ENCODE measurements at regions not wholly inside any gene's neighbourhood (a gene's known extent, or its start where the extent isn't known, plus 50 kb on each side); places are given as distances from the start of the nearest gene placed in this dataset.

DNA sequence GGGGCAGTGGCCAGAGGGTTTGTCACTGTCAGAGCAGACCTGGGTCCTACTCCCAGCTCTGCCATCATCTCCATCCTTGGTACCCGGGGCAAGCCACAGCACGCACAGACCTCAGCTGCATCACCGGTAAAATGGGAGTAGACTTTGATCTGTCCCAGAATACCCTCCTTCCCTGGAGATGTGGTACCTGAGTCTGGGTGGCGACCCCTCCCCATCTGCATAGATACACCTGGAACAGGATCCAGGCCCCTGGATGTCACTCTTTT lies 64.0 kb downstream of the ZFP36L2 start:
- no peaks in the 10 kb centered on the region for H4K20me1 ChIP-seq (ENCODE audit: insufficient read depth)
- H3K4me2 ChIP-seq (ENCODE audit: unreplicated experiment), result no peak overlapping the region
- WGBS, 2 experiments (ENCODE audit: low coverage in 1 of 2, low lambda C conversion rate in 2 of 2, missing lambda C conversion rate in 2 of 2), result 93 to 95% methylated on average over 4 of the region's 4 CpGs
- no peaks in the 10 kb centered on the region for H3K9me2 ChIP-seq (ENCODE audit: insufficient read depth)
- no peaks in the 10 kb centered on the region for H3K36me3 ChIP-seq (ENCODE audit: low read depth)
- no peak for TF ChIP-seq EZH2 (IDR thresholded peaks at IDR 0.05; ENCODE audit: insufficient read depth, poor library complexity, severe bottlenecking)
- TF ChIP-seq EZH2phosphoT487 (IDR thresholded peaks at IDR 0.05; ENCODE audit: insufficient read depth, low read depth), result no peak
- H2AFZ ChIP-seq, result no peak overlapping the region
- no peaks in the 10 kb centered on the region for H3K9me3 ChIP-seq (ENCODE audit: low read depth)
- H3K79me2 ChIP-seq (ENCODE audit: insufficient read depth), result no peaks in the 10 kb centered on the region
- H3K9ac ChIP-seq, result no peak overlapping the region
- H3F3A ChIP-seq (ENCODE audit: insufficient read depth), result peaks cover 15% of the 10 kb centered on the region; the same call in 1 of the 2 replicates
- no peak for DNase-seq
- in situ Hi-C loops (cut with MboI), result no loop called here
- H3K27me3 ChIP-seq (replicated peaks; ENCODE audit: insufficient read depth), result no peaks in the 10 kb centered on the region
- H3K4me1 ChIP-seq (ENCODE audit: insufficient read depth), result peaks cover 26% of the 10 kb centered on the region
- H3K27ac ChIP-seq, result no peak overlapping the region
- no peak overlapping the region for H3K4me3 ChIP-seq

DNA sequence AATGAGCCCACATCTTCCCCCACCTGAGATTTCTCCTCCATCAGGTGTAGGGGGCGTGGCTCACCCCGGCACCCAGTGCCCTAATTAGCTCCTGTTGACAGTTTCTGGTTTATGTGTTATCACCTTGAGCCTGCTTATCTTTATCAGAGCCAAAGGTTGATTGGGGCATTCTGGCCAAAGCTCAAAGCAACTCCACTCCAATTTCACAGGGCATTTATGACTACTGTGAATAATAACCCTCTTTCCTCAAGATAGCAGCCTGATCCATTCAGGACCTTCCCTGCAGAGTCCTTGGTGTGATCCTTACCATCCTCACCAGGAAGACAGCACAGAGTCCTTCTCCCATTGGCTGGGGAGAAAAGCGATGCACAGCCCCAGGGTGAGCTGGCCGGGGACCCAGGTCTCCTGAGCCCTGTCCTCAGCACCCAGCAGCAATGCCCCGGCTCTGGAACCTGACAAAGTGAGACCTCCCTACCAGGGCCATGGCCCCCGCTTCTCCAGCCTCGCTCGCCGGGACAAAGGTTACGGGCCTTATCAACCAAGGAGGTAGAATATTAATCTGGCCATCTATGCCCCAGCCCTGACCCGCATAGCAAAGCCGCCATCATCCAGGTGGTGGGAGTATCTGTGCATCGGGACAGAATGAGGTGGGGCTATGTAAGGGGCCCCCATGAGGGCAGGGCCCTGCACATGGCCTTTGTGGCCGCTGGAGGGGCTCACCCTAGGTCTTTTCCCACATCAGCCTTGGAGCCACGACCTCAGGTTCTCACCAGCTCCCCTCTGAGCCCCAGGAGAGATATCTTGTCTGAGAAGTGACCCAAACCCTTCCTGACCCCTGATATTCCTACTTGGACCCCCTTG lies 64.5 kb downstream of the ZFP36L2 start:
- DNase-seq, result no peak
- H3K36me3 ChIP-seq (ENCODE audit: low read depth), result no peaks in the 10 kb centered on the region
- no peaks in the 10 kb centered on the region for H4K20me1 ChIP-seq (ENCODE audit: insufficient read depth)
- H3K9me3 ChIP-seq (ENCODE audit: low read depth), result no peaks in the 10 kb centered on the region
- no peak overlapping the region for H3K4me2 ChIP-seq (ENCODE audit: unreplicated experiment)
- no peaks in the 10 kb centered on the region for H3K79me2 ChIP-seq (ENCODE audit: insufficient read depth)
- no peak overlapping the region for H3K4me3 ChIP-seq
- H3K9ac ChIP-seq, result no peak overlapping the region
- no peak overlapping the region for H3K27ac ChIP-seq
- WGBS, 2 experiments (ENCODE audit: low coverage in 1 of 2, low lambda C conversion rate in 2 of 2, missing lambda C conversion rate in 2 of 2), result 92 to 97% methylated on average over 14 to 15 of the region's 15 CpGs
- peaks cover 26% of the 10 kb centered on the region for H3K4me1 ChIP-seq (ENCODE audit: insufficient read depth)
- H3K9me2 ChIP-seq (ENCODE audit: insufficient read depth), result no peaks in the 10 kb centered on the region
- in situ Hi-C loops (cut with MboI), result no loop called here
- no peaks in the 10 kb centered on the region for H3K27me3 ChIP-seq (replicated peaks; ENCODE audit: insufficient read depth)
- TF ChIP-seq EZH2phosphoT487 (IDR thresholded peaks at IDR 0.05; ENCODE audit: insufficient read depth, low read depth) (no peak), EZH2 (IDR thresholded peaks at IDR 0.05; ENCODE audit: insufficient read depth, poor library complexity, severe bottlenecking) (no peak)
- H2AFZ ChIP-seq, result no peak overlapping the region
- H3F3A ChIP-seq (ENCODE audit: insufficient read depth), result peaks cover 15% of the 10 kb centered on the region; the same call in 1 of the 2 replicates

DNA sequence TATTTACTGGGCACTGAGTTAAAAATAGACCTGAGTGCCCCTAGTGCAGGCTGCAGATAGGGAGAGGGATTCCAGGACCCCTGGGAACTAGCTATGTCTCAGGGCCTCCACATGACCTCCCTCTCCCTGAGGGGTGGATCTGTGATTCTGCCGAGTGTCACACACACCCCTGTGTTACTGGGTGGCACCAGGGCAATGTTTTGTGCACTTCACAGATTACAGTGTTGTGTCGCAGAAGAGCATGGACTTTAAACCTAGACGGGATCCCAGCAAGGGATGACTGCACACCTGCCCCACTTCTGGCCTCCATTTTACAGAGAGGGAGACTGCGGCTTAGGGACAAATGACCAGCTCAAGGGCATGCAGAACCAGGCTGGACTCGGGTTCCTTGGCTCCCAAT lies 65.6 kb downstream of the ZFP36L2 start:
- no peak for TF ChIP-seq EZH2 (IDR thresholded peaks at IDR 0.05; ENCODE audit: insufficient read depth, poor library complexity, severe bottlenecking)
- Histone ChIP-seq H3K27me3 (replicated peaks; ENCODE audit: insufficient read depth) (no peaks in the 10 kb centered on the region), H3K9ac (no peak overlapping the region), H3K4me2 (ENCODE audit: unreplicated experiment) (no peak overlapping the region), H2AFZ (no peak overlapping the region), H3F3A (ENCODE audit: insufficient read depth) (peaks cover 15% of the 10 kb centered on the region; the same call in 1 of the 2 replicates), H3K9me3 (ENCODE audit: low read depth) (no peaks in the 10 kb centered on the region), H4K20me1 (ENCODE audit: insufficient read depth) (no peaks in the 10 kb centered on the region), H3K4me1 (ENCODE audit: insufficient read depth) (peaks cover 26% of the 10 kb centered on the region), H3K36me3 (ENCODE audit: low read depth) (no peaks in the 10 kb centered on the region), H3K27ac (no peak overlapping the region), H3K4me3 (no peak overlapping the region), H3K9me2 (ENCODE audit: insufficient read depth) (no peaks in the 10 kb centered on the region), H3K79me2 (ENCODE audit: insufficient read depth) (no peaks in the 10 kb centered on the region)
- 84 to 86% methylated on average over 5 of the region's 5 CpGs for WGBS, 2 experiments (ENCODE audit: low coverage in 1 of 2, low lambda C conversion rate in 2 of 2, missing lambda C conversion rate in 2 of 2)
- DNase-seq, result no peak
- in situ Hi-C loops (cut with MboI), result no loop called here

DNA sequence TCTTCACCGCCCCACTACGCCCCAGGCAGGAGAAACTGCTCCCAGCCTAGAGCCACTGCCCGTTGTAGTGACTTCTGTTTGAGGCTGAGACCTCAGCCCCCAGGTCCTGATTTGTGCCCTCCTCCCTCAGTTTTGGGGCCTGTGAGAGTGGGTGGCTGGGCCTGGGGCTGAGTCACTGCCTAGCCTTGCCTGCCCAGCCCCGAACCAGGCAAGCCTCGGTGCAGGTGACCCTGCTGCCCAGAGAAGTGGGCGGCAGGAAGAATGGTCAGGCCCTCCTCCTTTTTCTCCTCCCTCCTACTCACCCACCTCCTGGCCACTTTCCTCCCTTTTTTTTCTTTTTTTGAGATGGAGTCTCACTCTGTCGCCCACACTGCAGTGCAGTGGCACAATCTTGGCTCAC lies 66.6 kb downstream of the ZFP36L2 start:
- H2AFZ ChIP-seq, result peak overlapping the region; percentile 45
- H3F3A ChIP-seq (ENCODE audit: insufficient read depth), result peaks cover 15% of the 10 kb centered on the region; the same call in 1 of the 2 replicates
- 65 to 68% methylated on average over 7 of the region's 7 CpGs for WGBS, 2 experiments (ENCODE audit: low coverage in 1 of 2, low lambda C conversion rate in 2 of 2, missing lambda C conversion rate in 2 of 2)
- in situ Hi-C loops (cut with MboI), result no loop called here
- no peak for TF ChIP-seq EZH2phosphoT487 (IDR thresholded peaks at IDR 0.05; ENCODE audit: insufficient read depth, low read depth)
- peak overlapping the region; percentile 65 for H3K9ac ChIP-seq
- no peaks in the 10 kb centered on the region for H3K9me3 ChIP-seq (ENCODE audit: low read depth)
- H4K20me1 ChIP-seq (ENCODE audit: insufficient read depth), result no peaks in the 10 kb centered on the region
- peak overlapping the region; percentile 97 for H3K27ac ChIP-seq
- no peaks in the 10 kb centered on the region for H3K9me2 ChIP-seq (ENCODE audit: insufficient read depth)
- no peaks in the 10 kb centered on the region for H3K27me3 ChIP-seq (replicated peaks; ENCODE audit: insufficient read depth)
- H3K4me1 ChIP-seq (ENCODE audit: insufficient read depth), result peaks cover 26% of the 10 kb centered on the region
- no peak overlapping the region for H3K4me3 ChIP-seq
- DNase-seq, result peak; percentile 43
- peak overlapping the region; percentile 68 for H3K4me2 ChIP-seq (ENCODE audit: unreplicated experiment)
- H3K36me3 ChIP-seq (ENCODE audit: low read depth), result no peaks in the 10 kb centered on the region
- H3K79me2 ChIP-seq (ENCODE audit: insufficient read depth), result no peaks in the 10 kb centered on the region
